Liver (tissue), 8 donors: ENCODE measurements at regions not wholly inside any gene's neighbourhood (a gene's known extent, or its start where the extent isn't known, plus 50 kb on each side); places are given as distances from the start of the nearest gene placed in this dataset.
"Not testable (repeated sequence)": the region's sequence is repeated elsewhere in the genome, so short reads cannot be mapped to it uniquely, and the experiment has no call there.

Experiments
- DNase-seq: peaks from one replicate; pipeline ENCODE4 v3.0.0-alpha.2; 2017; ENCODE audit warnings: low spot score
- H3K27ac ChIP-seq, 2 donors: one replicate each; pipeline ENCODE4 v1.7.0; 2013; ENCODE audit warnings: inconsistent platforms in 2 of 2, low read length in 2 of 2, control low read depth in 1 of 2, low read depth in 1 of 2, mild to moderate bottlenecking in 1 of 2
- H3K27me3 ChIP-seq, 4 donors: one replicate each; pipeline versions ENCODE4 v1.6.1 to v1.7.0; 2013; ENCODE audit warnings: low read length in 3 of 4, inconsistent platforms in 1 of 4, mild to moderate bottlenecking in 1 of 4, moderate library complexity in 1 of 4; ENCODE audit not compliant: control insufficient read depth in 4 of 4, insufficient read depth in 4 of 4
- H3K36me3 ChIP-seq, 4 donors: one replicate each; pipeline versions ENCODE4 v1.6.1 to v1.7.0; 2013; ENCODE audit warnings: low read length in 3 of 4, mild to moderate bottlenecking in 3 of 4, low read depth in 1 of 4, moderate library complexity in 1 of 4; ENCODE audit not compliant: control insufficient read depth in 4 of 4, insufficient read depth in 3 of 4
- H3K4me1 ChIP-seq, 4 donors: one replicate each; pipeline versions ENCODE4 v1.6.1 to v1.7.0; 2013; ENCODE audit warnings: low read length in 3 of 4, mild to moderate bottlenecking in 3 of 4, moderate library complexity in 1 of 4; ENCODE audit not compliant: control insufficient read depth in 4 of 4, insufficient read depth in 4 of 4
- H3K4me3 ChIP-seq, 3 donors: one replicate each; pipeline versions ENCODE4 v1.6.1 to v1.7.0; 2013; ENCODE audit warnings: low read length in 3 of 3, control low read depth in 1 of 3, low read depth in 1 of 3, mild to moderate bottlenecking in 1 of 3
- H3K9ac ChIP-seq, 2 donors: one replicate each; pipeline ENCODE4 v1.7.0; 2013; ENCODE audit warnings: low read length in 2 of 2, mild to moderate bottlenecking in 2 of 2, moderate library complexity in 2 of 2, control low read depth in 1 of 2, low read depth in 1 of 2
- H3K9me3 ChIP-seq, 4 donors: one replicate each; pipeline versions ENCODE4 v1.6.1 to v1.7.0; 2013; ENCODE audit warnings: low read length in 3 of 4; ENCODE audit not compliant: control insufficient read depth in 4 of 4
- CTCF ChIP-seq: fragments of 150-350 bp; IDR thresholded peaks from 2 replicates; pipeline ENCODE4 v1.5.1; 2017; ENCODE audit warnings: improper control_type of control experiment, low read depth, low read length; ENCODE audit not compliant: missing input control
- FOXA2 ChIP-seq: IDR thresholded peaks from 2 replicates; pipeline ENCODE4 v1.6.1; 2016; ENCODE audit warnings: antibody characterized with exemption
- GABPA ChIP-seq, 2 donors: IDR thresholded peaks in 1 of 2; conservative IDR thresholded peaks in 1 of 2; 2 replicates each; pipeline ENCODE4 v1.6.1; 2016; ENCODE audit warnings: antibody characterized with exemption in 2 of 2, mild to moderate bottlenecking in 1 of 2, moderate library complexity in 1 of 2
- RAD21 ChIP-seq, 2 donors: IDR thresholded peaks; 2 replicates each; pipeline ENCODE4 v1.6.1; 2016; ENCODE audit warnings: antibody characterized with exemption in 2 of 2, mild to moderate bottlenecking in 2 of 2
- TAF1 ChIP-seq: conservative IDR thresholded peaks from 2 replicates; pipeline ENCODE4 v1.6.1; 2016; ENCODE audit warnings: antibody characterized with exemption, mild to moderate bottlenecking
- ZBTB33 ChIP-seq: IDR thresholded peaks from 2 replicates; pipeline ENCODE4 v1.6.1; 2016; ENCODE audit warnings: antibody characterized with exemption
- WGBS: extraction: QIAGEN DNeasy Blood & Tissue Kit; methylation state at CpG from one replicate; pipeline ENCODE4 v1.1.7; 2013; 5-methylcytosine and 5-hydroxymethylcytosine counted together
- donor health status: healthy.
- donor health status: healthy.
- donor health status: healthy.
- donor health status: healthy.
- donor health status: healthy.

- no peaks in the 10 kb centered on the region for H3K27me3 ChIP-seq
- no peaks in the 10 kb centered on the region for H3K9me3 ChIP-seq
- DNase-seq = no peak
- no peak overlapping the region for H3K4me3 ChIP-seq
- whole genome bisulfite sequencing = 95% methylated on average over 2 of the region's 2 CpGs
- no peak overlapping the region for H3K27ac ChIP-seq
- peaks cover 0 to 7% (median 0%) of the 10 kb centered on the region in 4 donors for H3K4me1 ChIP-seq
- TF ChIP-seq FOXA2 = no peak
- H3K9ac ChIP-seq = no peak overlapping the region
- no peaks in the 10 kb centered on the region for H3K36me3 ChIP-seq
Observed at GRCh38 chr9:110095776-110096175, 112.2 kb downstream of the C9orf152 start.

GRCh38 chr9:110096674-110097073, 111.3 kb downstream of the C9orf152 start:
- H3K27ac ChIP-seq, H3K9ac ChIP-seq: not testable (repeated sequence)

GRCh38 chr9:110099236-110100095, 108.5 kb downstream of the C9orf152 start:
- Histone ChIP-seq H3K4me1 (peaks cover 0 to 7% (median 0%) of the 10 kb centered on the region in 4 donors), H3K9me3 (no peaks in the 10 kb centered on the region), H3K27me3 (no peaks in the 10 kb centered on the region), H3K9ac (no peak overlapping the region), H3K4me3 (no peak overlapping the region), H3K27ac (no peak overlapping the region), H3K36me3 (peaks cover 0 to 4% (median 1%) of the 10 kb centered on the region in 4 donors)
- no peak for TF ChIP-seq CTCF
- DNase-seq = no peak
- 84% methylated on average over 5 of the region's 5 CpGs for WGBS

More at GRCh38 chr9:110096674-110097073, 111.3 kb downstream of the C9orf152 start:
- H3K9me3 ChIP-seq, DNase-seq, H3K36me3 ChIP-seq, H3K27me3 ChIP-seq, H3K4me1 ChIP-seq, H3K4me3 ChIP-seq: not testable (repeated sequence)
- 80% methylated on average over 3 of the region's 3 CpGs for WGBS

- H3K4me3 ChIP-seq = no peak overlapping the region
- no peaks in the 10 kb centered on the region for H3K27me3 ChIP-seq
- H3K36me3 ChIP-seq = peaks cover 0 to 4% (median 1%) of the 10 kb centered on the region in 4 donors
- no peak overlapping the region for H3K9ac ChIP-seq
- DNase-seq = no peak
- no peaks in the 10 kb centered on the region for H3K4me1 ChIP-seq
- 87% methylated on average over 8 of the region's 8 CpGs for WGBS
- no peak for TF ChIP-seq ZBTB33
- TF ChIP-seq GABPA (IDR thresholded peaks at IDR 0.05 in 1 of 2, conservative IDR thresholded peaks at IDR 0.05 in 1 of 2) = no peak
- no peak for TF ChIP-seq FOXA2
- no peak for TF ChIP-seq RAD21 (IDR thresholded peaks at IDR 0.05)
- TF ChIP-seq TAF1 = no peak
- H3K9me3 ChIP-seq = no peaks in the 10 kb centered on the region
- no peak overlapping the region for H3K27ac ChIP-seq
Observed at GRCh38 chr9:110101531-110102161, 106.3 kb downstream of the C9orf152 start.
